ENCODE measurements at regions not wholly inside any gene's neighbourhood (a gene's known extent, or its start where the extent isn't known, plus 50 kb on each side); places are given as distances from the start of the nearest gene placed in this dataset.

- Histone ChIP-seq H3K27ac (no peak overlapping the region), H3K4me3 (no peak overlapping the region)
- no peak for TF ChIP-seq CTCF (IDR thresholded peaks at IDR 0.05)
- DNase-seq (ENCODE audit: low spot score) = no peak
Measured at GRCh38 chr22:47398491-47398890, 636.0 kb downstream of the TBC1D22A start.

- Histone ChIP-seq H3K4me3 (no peak overlapping the region), H3K27ac (no peak overlapping the region)
- no peak for TF ChIP-seq CTCF (IDR thresholded peaks at IDR 0.05)
- no peak for DNase-seq (ENCODE audit: low spot score)
Measured at GRCh38 chr22:47397673-47398072, 635.2 kb downstream of the TBC1D22A start.

GRCh38 chr22:47396515-47396914 is 634.1 kb downstream of the TBC1D22A start:
- Histone ChIP-seq H3K27ac (no peak overlapping the region), H3K4me3 (no peak overlapping the region)
- TF ChIP-seq CTCF (IDR thresholded peaks at IDR 0.05) = no peak
- DNase-seq (ENCODE audit: low spot score) = no peak

- TF ChIP-seq CTCF (IDR thresholded peaks at IDR 0.05) = no peak
Measured at GRCh38 chr22:47396105-47396504, 633.7 kb downstream of the TBC1D22A start.

GRCh38 chr22:47395481-47395880 is 633.0 kb downstream of the TBC1D22A start:
- no peak overlapping the region for H3K4me3 ChIP-seq
- no peak overlapping the region for H3K27ac ChIP-seq
- no peak for TF ChIP-seq CTCF (IDR thresholded peaks at IDR 0.05)
- no peak for DNase-seq (ENCODE audit: low spot score)

More at GRCh38 chr22:47396105-47396504, 633.7 kb downstream of the TBC1D22A start:
- Histone ChIP-seq H3K4me3 (no peak overlapping the region), H3K27ac (no peak overlapping the region)
- no peak for DNase-seq (ENCODE audit: low spot score)

- TF ChIP-seq CTCF (IDR thresholded peaks at IDR 0.05) = no peak
- no peak for DNase-seq (ENCODE audit: low spot score)
- no peak overlapping the region for H3K4me3 ChIP-seq
- no peak overlapping the region for H3K27ac ChIP-seq
Measured at GRCh38 chr22:47394504-47395440, 632.3 kb downstream of the TBC1D22A start.

GRCh38 chr22:47393191-47393590 is 630.7 kb downstream of the TBC1D22A start:
- no peak for DNase-seq (ENCODE audit: low spot score)
- TF ChIP-seq CTCF (IDR thresholded peaks at IDR 0.05) = no peak

More at GRCh38 chr22:47393191-47393590, 630.7 kb downstream of the TBC1D22A start:
- H3K27ac ChIP-seq = no peak overlapping the region
- no peak overlapping the region for H3K4me3 ChIP-seq
